Cardiac fibroblast (primary cell): ENCODE measurements at regions not wholly inside any gene's neighbourhood (a gene's known extent, or its start where the extent isn't known, plus 50 kb on each side); places are given as distances from the start of the nearest gene placed in this dataset.

Experiments
- DNase-seq, 2 donors: peaks; one replicate each; pipeline versions ENCODE4 v3.0.0 to v3.0.0-alpha.2; 2010; ENCODE audit warnings: low read depth in 2 of 2
- H3K4me3 ChIP-seq, 2 donors: replicated peaks in 1 of 2; 1 replicate in 1 of 2; 2 replicates in 1 of 2; pipeline ENCODE4 v1.5.1; 2011; ENCODE audit warnings: low read depth in 2 of 2, low read length in 2 of 2, mild to moderate bottlenecking in 2 of 2, moderate library complexity in 1 of 2
- TF ChIP-seq, protein P1 (sequence below): IDR thresholded peaks from one replicate; pipeline ENCODE4 v1.5.1; 2011; ENCODE audit warnings: low read depth, mild to moderate bottlenecking, low read length, inconsistent platforms

DNA sequence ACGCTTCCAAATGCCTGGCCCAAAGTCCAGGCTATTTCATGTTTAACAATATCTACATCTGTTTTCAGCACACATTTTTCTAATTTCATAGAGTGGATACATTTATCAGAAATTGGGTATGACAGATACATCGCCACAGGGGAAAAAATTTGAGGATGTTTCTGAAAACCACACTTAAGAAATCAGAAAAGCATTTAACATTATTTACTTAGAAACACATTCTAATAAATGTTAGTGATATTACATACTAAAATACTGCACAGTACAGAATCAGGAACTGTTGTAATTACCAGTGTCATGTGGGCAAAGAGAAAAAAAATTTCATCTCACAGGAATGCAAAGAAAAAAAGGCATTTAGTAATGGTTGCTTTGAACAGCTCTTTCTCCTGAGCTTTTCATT, 310.5 kb upstream of the KIF2A start:
- no peak overlapping the region for H3K4me3 ChIP-seq
- no peak for DNase-seq
- TF ChIP-seq, protein P1, sequence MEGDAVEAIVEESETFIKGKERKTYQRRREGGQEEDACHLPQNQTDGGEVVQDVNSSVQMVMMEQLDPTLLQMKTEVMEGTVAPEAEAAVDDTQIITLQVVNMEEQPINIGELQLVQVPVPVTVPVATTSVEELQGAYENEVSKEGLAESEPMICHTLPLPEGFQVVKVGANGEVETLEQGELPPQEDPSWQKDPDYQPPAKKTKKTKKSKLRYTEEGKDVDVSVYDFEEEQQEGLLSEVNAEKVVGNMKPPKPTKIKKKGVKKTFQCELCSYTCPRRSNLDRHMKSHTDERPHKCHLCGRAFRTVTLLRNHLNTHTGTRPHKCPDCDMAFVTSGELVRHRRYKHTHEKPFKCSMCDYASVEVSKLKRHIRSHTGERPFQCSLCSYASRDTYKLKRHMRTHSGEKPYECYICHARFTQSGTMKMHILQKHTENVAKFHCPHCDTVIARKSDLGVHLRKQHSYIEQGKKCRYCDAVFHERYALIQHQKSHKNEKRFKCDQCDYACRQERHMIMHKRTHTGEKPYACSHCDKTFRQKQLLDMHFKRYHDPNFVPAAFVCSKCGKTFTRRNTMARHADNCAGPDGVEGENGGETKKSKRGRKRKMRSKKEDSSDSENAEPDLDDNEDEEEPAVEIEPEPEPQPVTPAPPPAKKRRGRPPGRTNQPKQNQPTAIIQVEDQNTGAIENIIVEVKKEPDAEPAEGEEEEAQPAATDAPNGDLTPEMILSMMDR: no peak

DNA sequence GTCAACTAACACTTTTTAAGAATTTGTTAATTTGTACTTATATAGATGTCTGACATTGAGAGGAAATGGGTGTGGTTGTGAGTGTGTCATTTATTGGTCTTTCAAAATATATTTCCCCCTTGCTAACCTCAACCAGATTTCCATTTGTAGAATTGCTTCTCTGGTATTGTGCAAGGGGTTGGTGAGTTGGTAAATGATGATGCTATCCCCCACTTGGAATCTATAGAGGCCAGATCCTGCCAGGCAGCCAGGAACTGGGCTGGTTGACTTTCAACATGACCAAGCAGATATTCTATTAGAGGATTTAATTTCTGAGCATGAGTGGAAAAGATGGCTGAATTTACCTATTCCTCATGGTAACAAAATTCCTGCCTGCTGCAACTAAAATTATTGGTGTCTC, 306.6 kb upstream of the KIF2A start:
- TF ChIP-seq, protein P1: no peak
- no peak for DNase-seq

DNA sequence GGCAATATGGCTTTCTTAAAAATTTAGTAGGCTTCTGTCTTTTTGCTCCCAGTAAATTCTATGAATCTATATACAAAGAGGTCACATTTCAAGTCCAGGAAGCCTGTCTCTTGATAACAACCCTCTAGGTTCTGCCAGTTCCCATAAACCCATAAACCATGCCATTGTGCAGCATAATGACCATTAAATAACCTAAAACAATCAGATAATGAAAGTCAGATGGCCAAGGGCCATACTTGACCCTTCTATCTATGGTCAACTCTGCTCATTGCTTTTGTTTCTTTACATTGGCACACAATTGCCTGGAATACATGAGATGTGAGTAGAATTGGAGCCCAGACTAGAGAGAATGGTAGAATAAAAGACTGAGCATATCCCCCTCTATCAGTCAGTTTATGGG, 305.4 kb upstream of the KIF2A start:
- H3K4me3 ChIP-seq: no peak overlapping the region
- TF ChIP-seq, protein P1: no peak
- DNase-seq: no peak

More for the DNA sequence above, 306.6 kb upstream of the KIF2A start:
- no peak overlapping the region for H3K4me3 ChIP-seq

DNA sequence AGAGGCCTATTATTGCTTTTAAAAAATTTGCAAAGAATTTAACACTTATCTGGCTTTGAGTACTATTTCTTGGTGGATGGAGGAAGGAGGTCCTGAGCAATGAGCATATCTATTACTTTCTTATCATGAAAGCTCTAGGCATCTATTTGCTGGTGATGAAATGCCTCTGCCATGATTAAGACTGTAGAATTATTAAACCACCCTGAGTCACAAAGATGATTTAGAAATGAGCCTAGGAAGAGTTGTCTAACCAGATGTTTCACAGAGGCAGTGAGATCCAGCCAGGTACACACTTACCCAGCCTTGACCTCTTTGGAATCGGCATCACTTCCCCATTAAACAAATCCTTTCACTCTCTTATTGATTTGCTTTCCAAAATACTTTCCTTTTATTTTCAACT, 304.4 kb upstream of the KIF2A start:
- H3K4me3 ChIP-seq: no peak overlapping the region
- TF ChIP-seq, protein P1: no peak
- DNase-seq: no peak

DNA sequence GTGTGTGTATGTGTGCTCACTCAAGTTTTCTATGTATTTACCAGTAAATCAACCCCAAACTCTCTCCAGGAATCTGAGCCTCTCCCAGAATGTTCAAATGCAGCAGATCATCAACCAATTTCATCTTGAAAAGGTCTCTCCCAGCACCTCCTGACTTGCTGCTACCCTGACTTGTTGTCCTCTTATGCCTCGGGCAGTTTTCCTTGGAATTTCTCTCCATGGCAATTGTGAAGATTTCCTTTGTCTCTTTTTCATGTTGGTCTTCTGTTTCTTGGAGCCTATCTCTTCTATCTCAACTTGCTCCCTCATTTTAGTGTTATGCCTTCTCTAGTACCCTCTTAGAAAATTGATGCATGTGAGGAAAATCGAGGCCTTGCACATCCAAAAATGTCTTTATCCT, 303.6 kb upstream of the KIF2A start:
- no peak for DNase-seq
- TF ChIP-seq, protein P1: no peak
- H3K4me3 ChIP-seq: no peak overlapping the region

DNA sequence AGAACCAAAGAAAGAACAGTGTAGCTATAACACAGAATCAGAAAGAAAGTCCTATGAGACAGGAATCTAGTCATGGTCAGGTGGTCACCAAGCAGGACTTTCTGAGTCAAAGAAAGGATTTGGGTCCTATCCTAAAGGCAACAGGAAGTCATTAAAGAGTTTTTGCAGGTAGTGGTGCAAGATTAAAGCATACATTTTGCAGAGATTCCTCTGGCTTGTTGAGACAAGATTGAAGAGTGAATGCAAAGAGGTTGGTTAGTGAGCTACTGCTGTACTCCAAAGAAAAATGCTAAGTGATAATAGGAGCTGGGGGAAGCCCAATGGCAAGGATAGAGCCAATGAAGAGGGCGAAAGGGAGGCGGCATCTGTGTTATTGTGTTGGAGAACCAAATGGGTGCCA, 300.5 kb upstream of the KIF2A start:
- no peak overlapping the region for H3K4me3 ChIP-seq
- DNase-seq: no peak
- TF ChIP-seq, protein P1: no peak

DNA sequence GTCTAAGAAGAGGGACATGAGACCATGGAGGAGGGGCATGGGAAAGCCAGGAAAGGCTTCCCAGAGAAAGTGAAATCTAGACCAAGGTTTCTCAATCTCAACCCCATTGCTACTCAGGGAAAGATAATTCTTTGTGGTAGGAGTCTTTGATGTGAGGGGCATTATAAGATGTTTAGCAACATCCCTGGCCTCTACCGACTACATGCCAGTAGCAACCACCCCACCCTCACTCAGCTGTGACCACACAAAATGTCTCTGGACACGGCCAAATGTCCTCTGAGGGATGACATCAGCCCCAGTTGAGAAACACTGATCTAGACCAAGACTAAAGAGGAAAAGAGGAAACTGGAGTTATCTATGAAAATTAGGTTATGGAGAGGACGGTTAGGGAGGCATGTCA, 298.5 kb upstream of the KIF2A start:
- TF ChIP-seq, protein P1: no peak
- no peak overlapping the region for H3K4me3 ChIP-seq
- no peak for DNase-seq
